ENCODE measurements at regions not wholly inside any gene's neighbourhood (a gene's known extent, or its start where the extent isn't known, plus 50 kb on each side); places are given as distances from the start of the nearest gene placed in this dataset.

DNA sequence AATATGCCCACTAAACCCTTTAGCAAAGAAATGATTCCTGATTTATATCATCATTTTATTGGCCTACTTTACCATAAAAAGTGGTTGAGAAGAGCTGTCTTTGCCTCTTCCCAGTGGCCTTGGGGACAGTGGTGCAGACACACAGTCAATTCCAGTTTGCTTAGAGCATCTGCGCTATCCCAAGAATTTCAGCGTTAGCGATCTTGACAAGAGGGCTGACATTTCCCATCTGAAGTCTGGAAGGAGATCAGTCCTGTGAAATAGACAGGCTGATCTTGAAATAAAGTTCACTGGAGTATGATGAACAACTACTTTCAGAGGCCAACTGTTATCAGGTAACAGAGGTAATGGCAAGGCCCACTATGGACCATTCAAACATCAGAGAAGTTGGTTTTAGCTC lies 475.3 kb upstream of the NRP1 start:
- no peak overlapping the region for H3K27ac ChIP-seq (ENCODE audit: low read depth, low read length)
- H3K4me2 ChIP-seq (ENCODE audit: insufficient read depth in 1 of 2, low read depth in 2 of 2, low read length in 2 of 2) = no peak overlapping the region
- H3K36me3 ChIP-seq (ENCODE audit: control insufficient read depth in 2 of 4, insufficient read depth in 4 of 4, low read length in 3 of 4) = peaks cover 0 to 3% (median 0%) of the 10 kb centered on the region in 4 experiments; a peak in 1 of 8 replicates
- peaks cover 0 to 11% (median 4%) of the 10 kb centered on the region in 4 experiments; a peak in 2 of 7 replicates for H3K4me1 ChIP-seq (replicated peaks in 1 of 4; ENCODE audit: control insufficient read depth in 3 of 4, insufficient read depth in 4 of 4, low read length in 3 of 4)
- H2AFZ ChIP-seq (ENCODE audit: low read length) = no peak overlapping the region
- H3K9me3 ChIP-seq (ENCODE audit: insufficient read depth in 2 of 2, low read depth in 1 of 2, low read length in 1 of 2) = peaks cover 0 to 8% of the 10 kb centered on the region in 2 experiments; a peak in 2 of 4 replicates
- no peak for FAIRE-seq
- H3K4ac ChIP-seq (replicated peaks; ENCODE audit: insufficient read length, low read depth, low read length) = no peak overlapping the region
- H2AK5ac ChIP-seq (ENCODE audit: low read depth, low read length) = no peak overlapping the region
- no peak overlapping the region for H2BK15ac ChIP-seq (ENCODE audit: low read length)
- WGBS, 2 experiments (ENCODE audit: extremely low coverage in 1 of 2, insufficient coverage in 1 of 2, insufficient read length in 1 of 2, insufficient replicate concordance in 2 of 2, low coverage in 1 of 2, low lambda C conversion rate in 2 of 2, missing lambda C conversion rate in 1 of 2) = 100% methylated on average over 3 of the region's 3 CpGs; no CpG with 5 or more reads in 1 of the 2 experiments
- no peak overlapping the region for H2BK12ac ChIP-seq (ENCODE audit: low read depth, low read length)
- H3K4me3 ChIP-seq (ENCODE audit: extremely low read depth in 1 of 4, insufficient read depth in 2 of 4, low read depth in 3 of 4, low read length in 4 of 4) = no peak overlapping the region
- no peak overlapping the region for H4K91ac ChIP-seq (replicated peaks; ENCODE audit: insufficient read length, low read length)
- H3K9ac ChIP-seq (replicated peaks in 1 of 4; ENCODE audit: extremely low read depth in 1 of 4, low read depth in 3 of 4, low read length in 3 of 4) = no peak overlapping the region
- H2BK5ac ChIP-seq (ENCODE audit: low read depth, low read length) = no peak overlapping the region
- H3K23me2 ChIP-seq (ENCODE audit: low read depth, low read length) = no peaks in the 10 kb centered on the region
- H4K5ac ChIP-seq (ENCODE audit: insufficient read length, low read depth, low read length) = no peak overlapping the region
- no peaks in the 10 kb centered on the region for H4K20me1 ChIP-seq (replicated peaks in 1 of 2; ENCODE audit: control insufficient read depth in 1 of 2, insufficient read depth in 2 of 2, low read length in 2 of 2)
- peak overlapping the region; percentile 37; the same call in 1 of the 2 replicates for H2BK20ac ChIP-seq (ENCODE audit: low read length)
- no peak overlapping the region for H3K56ac ChIP-seq (replicated peaks; ENCODE audit: insufficient read length, low read depth, low read length)
- CTCF ChIA-PET (ENCODE audit: partially characterized antibody) = interaction anchor here (0.6 to 1.0 kb wide), 2 partner anchors 125 to 350 kb away, joined by 3 to 4 read pairs; no protein-coding TSS in a partner anchor
- H3K27me3 ChIP-seq (replicated peaks in 1 of 4; ENCODE audit: control insufficient read depth in 3 of 4, extremely low read depth in 1 of 4, insufficient read depth in 3 of 4, low read length in 3 of 4) = no peaks in the 10 kb centered on the region
- H2BK120ac ChIP-seq (replicated peaks; ENCODE audit: low read depth, low read length) = no peak overlapping the region
- H3K79me1 ChIP-seq (ENCODE audit: low read depth, low read length) = no peaks in the 10 kb centered on the region
- H4K8ac ChIP-seq (ENCODE audit: extremely low read depth, insufficient read depth, low read length) = no peak overlapping the region
- no peak overlapping the region for H3K18ac ChIP-seq (ENCODE audit: extremely low read depth, low read length)
- POLR2A ChIA-PET (ENCODE audit: partially characterized antibody) = no interaction called here
- no peak overlapping the region for H3K23ac ChIP-seq (ENCODE audit: insufficient read length)
- H3K14ac ChIP-seq (ENCODE audit: insufficient read length) = no peak overlapping the region
- no peaks in the 10 kb centered on the region for H3K79me2 ChIP-seq (ENCODE audit: control insufficient read depth in 1 of 2, insufficient read depth in 2 of 2, low read length in 2 of 2)
- DNase-seq (ENCODE audit: low read depth in 1 of 2, low spot score in 2 of 2) = peak in 1 of 2 experiments; percentile 20
- no peak for TF ChIP-seq TAF7 (optimal IDR thresholded peaks at IDR 0.05; ENCODE audit: borderline replicate concordance, low read depth, low read length)
- no peak for TF ChIP-seq HDAC2 (IDR thresholded peaks at IDR 0.05; ENCODE audit: borderline replicate concordance in 1 of 2, low read depth in 2 of 2, low read length in 2 of 2)
- TF ChIP-seq RNF2 (IDR thresholded peaks at IDR 0.05; ENCODE audit: borderline replicate concordance, low read depth, low read length, missing control alignments, poor library complexity, severe bottlenecking) = no peak
- TF ChIP-seq KDM4A (IDR thresholded peaks at IDR 0.05; ENCODE audit: low read depth, low read length, severe bottlenecking) = no peak
- TF ChIP-seq RFX5 (IDR thresholded peaks at IDR 0.05; ENCODE audit: borderline replicate concordance, low read depth, low read length) = no peak
- no peak for TF ChIP-seq CTBP2 (IDR thresholded peaks at IDR 0.05; ENCODE audit: borderline replicate concordance, insufficient read depth, insufficient read length, low read length)
- no peak for TF ChIP-seq FOSL1 (IDR thresholded peaks at IDR 0.05; ENCODE audit: insufficient read depth, low read depth, low read length)
- no peak for TF ChIP-seq SRF (IDR thresholded peaks at IDR 0.05; ENCODE audit: low read depth, low read length)
- no peak for TF ChIP-seq POU5F1 (IDR thresholded peaks at IDR 0.05; ENCODE audit: low read depth, low read length)
- no peak for TF ChIP-seq SP1 (IDR thresholded peaks at IDR 0.05; ENCODE audit: low read depth, low read length)
- TF ChIP-seq, protein P1, sequence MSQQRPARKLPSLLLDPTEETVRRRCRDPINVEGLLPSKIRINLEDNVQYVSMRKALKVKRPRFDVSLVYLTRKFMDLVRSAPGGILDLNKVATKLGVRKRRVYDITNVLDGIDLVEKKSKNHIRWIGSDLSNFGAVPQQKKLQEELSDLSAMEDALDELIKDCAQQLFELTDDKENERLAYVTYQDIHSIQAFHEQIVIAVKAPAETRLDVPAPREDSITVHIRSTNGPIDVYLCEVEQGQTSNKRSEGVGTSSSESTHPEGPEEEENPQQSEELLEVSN (IDR thresholded peaks at IDR 0.05) = no peak
- TF ChIP-seq SUZ12 (IDR thresholded peaks at IDR 0.05; ENCODE audit: low read length) = no peak

Measured in H1 (cell line).